Stimulated activated memory B cell treated with anti-CD40 and anti-IgM and Interleukin-4, amounts not matched to agents 10 μg/mL and 1 μg/mL and 100 μg/mL, for 72 hours (primary cell): ENCODE measurements at regions not wholly inside any gene's neighbourhood (a gene's known extent, or its start where the extent isn't known, plus 50 kb on each side); places are given as distances from the start of the nearest gene placed in this dataset.

Source experiments
- ATAC-seq: fragments of 150-1000 bp; cut with Tn5 transposase; 2 replicates; pipeline ENCODE4 v1.10.0; 2021
- H3K27ac Mint-ChIP-seq: one replicate; pipeline ENCODE4 v1.8.0; 2022; ENCODE audit warnings: mild to moderate bottlenecking, mixed read lengths
- H3K27me3 Mint-ChIP-seq: one replicate; pipeline ENCODE4 v1.8.0; 2022; ENCODE audit warnings: mixed read lengths
- H3K36me3 Mint-ChIP-seq: one replicate; pipeline ENCODE4 v1.8.0; 2022; ENCODE audit warnings: mixed read lengths
- H3K4me1 Mint-ChIP-seq: one replicate; pipeline ENCODE4 v1.8.0; 2022; ENCODE audit warnings: mixed read lengths
- H3K4me3 Mint-ChIP-seq: one replicate; pipeline ENCODE4 v1.8.0; 2022; ENCODE audit warnings: mild to moderate bottlenecking, moderate library complexity, mixed read lengths
- H3K9me3 Mint-ChIP-seq: one replicate; pipeline ENCODE4 v1.8.0; 2022; ENCODE audit warnings: mixed read lengths

DNA sequence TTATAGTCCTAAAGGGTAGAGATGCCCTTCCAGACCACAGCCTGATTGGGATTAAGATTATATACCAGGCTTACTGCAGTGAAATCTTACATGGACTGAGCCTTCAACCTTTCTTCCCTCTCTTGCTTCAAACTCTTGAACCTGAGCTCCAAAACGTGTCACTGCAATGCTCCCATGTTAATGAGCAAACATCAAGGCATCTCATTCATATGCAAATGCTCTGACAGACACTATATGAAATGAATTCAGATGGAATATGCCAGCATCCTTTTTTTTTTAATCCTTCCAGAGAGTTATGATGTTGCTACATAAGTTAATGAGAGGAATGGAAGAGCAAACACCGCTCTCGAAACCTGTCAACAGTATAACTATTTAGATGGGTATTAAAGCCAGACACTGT, 611.9 kb upstream of the CDH11 start:
- no peaks in the 10 kb centered on the region for H3K4me1 Mint-ChIP-seq
- H3K4me3 Mint-ChIP-seq, result no peak overlapping the region
- H3K27me3 Mint-ChIP-seq, result no peaks in the 10 kb centered on the region
- no peak for ATAC-seq
- H3K27ac Mint-ChIP-seq, result no peak overlapping the region
- no peaks in the 10 kb centered on the region for H3K9me3 Mint-ChIP-seq
- H3K36me3 Mint-ChIP-seq, result no peaks in the 10 kb centered on the region

DNA sequence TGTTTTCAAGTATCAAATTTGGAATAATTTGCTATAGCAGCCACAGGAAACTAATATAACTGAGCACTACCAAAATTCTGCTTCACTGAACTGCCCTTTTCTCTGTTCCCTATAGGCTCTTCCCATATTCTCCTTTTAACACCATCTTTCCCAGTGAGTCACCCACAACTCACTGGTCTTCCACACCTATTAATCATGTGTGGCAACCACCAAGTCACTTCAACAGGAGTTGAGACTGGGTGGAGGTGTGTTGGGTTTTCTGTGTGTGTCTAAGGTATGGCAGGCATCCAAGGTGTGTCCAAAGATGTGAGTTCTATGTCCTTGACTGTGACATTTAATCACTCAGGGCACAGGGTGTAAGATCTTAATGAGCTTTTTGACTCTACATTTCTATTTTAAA, 610.0 kb upstream of the CDH11 start:
- Mint-ChIP-seq H3K9me3 (no peaks in the 10 kb centered on the region), H3K36me3 (no peaks in the 10 kb centered on the region), H3K27me3 (no peaks in the 10 kb centered on the region), H3K4me3 (no peak overlapping the region), H3K27ac (no peak overlapping the region), H3K4me1 (no peaks in the 10 kb centered on the region)
- no peak for ATAC-seq

DNA sequence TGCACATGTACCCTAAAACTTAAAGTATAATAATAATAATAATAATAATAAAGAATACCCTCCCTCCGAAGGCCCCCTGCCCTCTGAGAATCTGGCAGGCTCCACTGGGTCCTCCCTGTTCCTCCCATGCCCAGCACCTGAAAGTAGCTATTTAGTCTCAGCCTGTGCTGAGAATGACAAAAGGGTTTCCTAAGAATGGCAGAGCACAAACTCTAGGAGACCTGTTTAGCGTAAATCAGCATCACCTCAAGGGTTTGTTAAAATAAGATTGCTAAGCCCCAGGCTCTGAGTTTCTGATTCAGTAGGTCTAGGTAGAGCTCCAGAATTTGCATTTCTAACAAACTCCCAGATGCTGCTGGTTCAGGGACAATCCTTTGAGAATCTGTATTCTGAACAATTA, 606.8 kb upstream of the CDH11 start:
- H3K27ac Mint-ChIP-seq, result no peak overlapping the region
- H3K4me3 Mint-ChIP-seq, result no peak overlapping the region
- H3K36me3 Mint-ChIP-seq, result no peaks in the 10 kb centered on the region
- ATAC-seq, result no peak
- no peaks in the 10 kb centered on the region for H3K27me3 Mint-ChIP-seq
- H3K4me1 Mint-ChIP-seq, result no peaks in the 10 kb centered on the region
- H3K9me3 Mint-ChIP-seq, result no peaks in the 10 kb centered on the region

DNA sequence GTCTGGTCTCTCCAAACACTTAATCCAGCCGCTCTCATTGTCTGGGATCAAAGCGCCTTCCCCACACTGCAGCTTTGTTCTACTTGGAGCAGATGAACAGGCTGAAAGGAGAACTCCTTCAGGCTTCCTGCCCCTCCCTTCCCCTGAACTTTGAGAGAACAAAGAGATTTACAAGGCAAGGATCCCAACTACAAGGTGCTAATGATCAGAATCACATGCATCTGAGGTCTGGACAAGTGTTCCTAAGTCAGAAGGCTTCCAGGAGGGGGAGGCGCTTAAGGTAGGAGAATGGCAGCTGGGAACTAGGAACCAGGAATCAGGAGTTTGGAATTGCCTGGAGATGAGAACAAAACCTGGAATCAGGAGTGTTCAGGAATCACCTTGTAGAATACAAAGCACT, 606.3 kb upstream of the CDH11 start:
- Mint-ChIP-seq H3K27ac (no peak overlapping the region), H3K9me3 (no peaks in the 10 kb centered on the region), H3K4me3 (no peak overlapping the region), H3K4me1 (no peaks in the 10 kb centered on the region), H3K27me3 (no peaks in the 10 kb centered on the region), H3K36me3 (no peaks in the 10 kb centered on the region)
- ATAC-seq, result no peak

DNA sequence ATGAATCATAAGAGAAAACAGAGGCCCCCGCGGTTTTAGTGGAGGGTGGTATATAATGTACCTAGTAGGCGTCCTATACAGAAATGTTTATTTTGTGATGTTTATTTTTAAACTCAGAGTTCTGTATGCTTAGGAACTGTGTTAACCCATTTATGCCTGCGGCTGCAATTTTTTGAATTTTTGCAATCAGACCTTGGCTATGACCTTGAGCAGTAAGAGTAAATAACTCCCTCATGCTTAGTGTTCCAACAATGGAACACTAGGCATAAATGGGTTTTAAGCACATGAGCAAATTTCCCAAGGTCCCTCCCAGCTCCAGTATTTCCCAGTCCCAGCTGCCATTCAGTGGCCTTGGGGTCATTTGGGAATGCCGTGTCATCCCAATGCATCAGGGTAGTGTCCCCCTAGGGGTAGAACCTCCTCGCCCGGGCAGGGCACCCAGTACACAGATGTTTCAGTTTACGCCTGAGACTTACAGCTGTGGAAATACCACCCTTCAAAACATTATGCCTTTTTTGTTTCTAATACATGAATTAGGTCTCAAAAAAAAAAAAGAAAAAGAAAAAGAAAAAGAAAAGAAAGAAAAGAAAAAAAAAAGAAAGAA, 605.8 kb upstream of the CDH11 start:
- H3K4me3 Mint-ChIP-seq, result no peak overlapping the region

DNA sequence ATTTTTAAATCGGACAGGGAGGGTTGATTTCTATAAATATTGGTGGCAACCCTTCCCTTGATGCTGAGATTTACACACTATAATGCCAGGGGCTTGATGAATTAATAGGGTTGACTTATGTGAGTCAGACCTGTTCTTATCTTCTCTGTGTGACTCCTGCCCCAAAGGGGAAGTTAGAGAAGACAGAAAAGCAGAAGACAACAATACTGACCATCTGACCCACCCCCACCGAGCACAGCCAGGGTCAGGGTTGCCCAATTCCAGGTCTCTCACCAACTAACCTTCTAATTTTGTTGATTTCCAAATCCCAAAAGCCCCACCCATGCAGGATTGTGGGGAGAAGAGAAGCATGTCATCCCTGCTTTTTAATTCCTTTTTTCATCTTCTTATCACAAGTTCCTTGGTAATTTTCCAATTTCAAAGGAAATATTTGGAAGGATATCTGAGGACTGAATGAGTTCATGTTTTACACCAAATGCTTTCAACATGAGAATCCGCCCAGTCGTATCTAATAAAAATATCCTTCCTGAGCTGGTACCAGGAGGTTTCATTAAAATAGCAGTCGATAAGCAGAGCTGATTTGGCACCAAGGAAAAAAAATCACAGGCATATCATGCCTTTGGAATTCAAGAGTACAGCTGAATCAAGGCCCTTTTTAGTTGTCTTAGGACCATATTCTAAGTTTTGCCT, 603.4 kb upstream of the CDH11 start:
- H3K36me3 Mint-ChIP-seq, result no peaks in the 10 kb centered on the region
- H3K9me3 Mint-ChIP-seq, result no peaks in the 10 kb centered on the region
- H3K27me3 Mint-ChIP-seq, result no peaks in the 10 kb centered on the region
- H3K4me1 Mint-ChIP-seq, result no peaks in the 10 kb centered on the region
- no peak overlapping the region for H3K27ac Mint-ChIP-seq
- H3K4me3 Mint-ChIP-seq, result no peak overlapping the region
- ATAC-seq, result no peak

More for the DNA sequence above, 605.8 kb upstream of the CDH11 start:
- Mint-ChIP-seq H3K27ac (no peak overlapping the region), H3K27me3 (no peaks in the 10 kb centered on the region), H3K36me3 (no peaks in the 10 kb centered on the region), H3K4me1 (no peaks in the 10 kb centered on the region), H3K9me3 (no peaks in the 10 kb centered on the region)
- ATAC-seq, result no peak

DNA sequence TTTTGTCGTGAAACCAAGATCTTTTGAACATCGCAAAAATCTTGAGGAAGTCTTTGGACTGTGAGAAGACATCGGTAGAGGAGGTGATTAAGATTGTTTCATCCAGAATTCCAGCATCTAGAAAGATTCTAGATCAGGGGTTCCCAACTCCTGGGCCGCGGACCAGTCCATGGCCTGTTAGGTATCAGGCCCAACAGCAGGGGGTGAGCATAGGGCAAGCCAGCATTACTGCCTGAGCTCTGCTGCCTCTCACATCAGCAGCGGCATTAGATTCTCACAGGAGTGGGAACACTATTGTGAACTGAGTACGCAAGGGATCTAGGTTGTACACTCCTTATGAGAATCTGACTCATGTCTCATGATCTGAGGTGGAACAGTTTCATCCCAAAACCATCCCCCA, 600.6 kb upstream of the CDH11 start:
- H3K4me1 Mint-ChIP-seq, result no peaks in the 10 kb centered on the region
- no peaks in the 10 kb centered on the region for H3K36me3 Mint-ChIP-seq
- ATAC-seq, result no peak
- H3K9me3 Mint-ChIP-seq, result peaks cover 2% of the 10 kb centered on the region
- no peak overlapping the region for H3K27ac Mint-ChIP-seq
- H3K27me3 Mint-ChIP-seq, result no peaks in the 10 kb centered on the region
- no peak overlapping the region for H3K4me3 Mint-ChIP-seq

DNA sequence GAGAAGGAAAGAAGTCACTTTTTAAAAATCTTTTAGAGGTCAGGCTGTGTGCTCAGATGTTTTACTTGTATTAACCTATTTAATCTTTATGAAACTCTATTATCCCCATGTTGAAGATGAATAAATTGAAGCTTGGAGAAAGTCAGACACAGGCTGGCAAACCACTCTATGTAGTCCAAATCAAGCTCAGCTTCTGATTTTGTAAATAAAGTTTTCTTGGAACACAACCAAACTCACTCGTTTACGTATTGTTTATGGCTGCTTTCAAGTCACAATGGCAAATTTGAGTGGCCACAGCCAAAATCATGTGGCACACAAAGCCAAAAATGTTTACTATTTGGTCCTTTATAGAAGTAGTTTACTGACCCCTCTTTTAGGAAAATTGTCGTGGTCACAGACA, 596.0 kb upstream of the CDH11 start:
- no peak for ATAC-seq
- Mint-ChIP-seq H3K36me3 (no peaks in the 10 kb centered on the region), H3K27me3 (no peaks in the 10 kb centered on the region), H3K4me1 (no peaks in the 10 kb centered on the region), H3K27ac (no peak overlapping the region), H3K4me3 (no peak overlapping the region), H3K9me3 (peaks cover 6% of the 10 kb centered on the region)

DNA sequence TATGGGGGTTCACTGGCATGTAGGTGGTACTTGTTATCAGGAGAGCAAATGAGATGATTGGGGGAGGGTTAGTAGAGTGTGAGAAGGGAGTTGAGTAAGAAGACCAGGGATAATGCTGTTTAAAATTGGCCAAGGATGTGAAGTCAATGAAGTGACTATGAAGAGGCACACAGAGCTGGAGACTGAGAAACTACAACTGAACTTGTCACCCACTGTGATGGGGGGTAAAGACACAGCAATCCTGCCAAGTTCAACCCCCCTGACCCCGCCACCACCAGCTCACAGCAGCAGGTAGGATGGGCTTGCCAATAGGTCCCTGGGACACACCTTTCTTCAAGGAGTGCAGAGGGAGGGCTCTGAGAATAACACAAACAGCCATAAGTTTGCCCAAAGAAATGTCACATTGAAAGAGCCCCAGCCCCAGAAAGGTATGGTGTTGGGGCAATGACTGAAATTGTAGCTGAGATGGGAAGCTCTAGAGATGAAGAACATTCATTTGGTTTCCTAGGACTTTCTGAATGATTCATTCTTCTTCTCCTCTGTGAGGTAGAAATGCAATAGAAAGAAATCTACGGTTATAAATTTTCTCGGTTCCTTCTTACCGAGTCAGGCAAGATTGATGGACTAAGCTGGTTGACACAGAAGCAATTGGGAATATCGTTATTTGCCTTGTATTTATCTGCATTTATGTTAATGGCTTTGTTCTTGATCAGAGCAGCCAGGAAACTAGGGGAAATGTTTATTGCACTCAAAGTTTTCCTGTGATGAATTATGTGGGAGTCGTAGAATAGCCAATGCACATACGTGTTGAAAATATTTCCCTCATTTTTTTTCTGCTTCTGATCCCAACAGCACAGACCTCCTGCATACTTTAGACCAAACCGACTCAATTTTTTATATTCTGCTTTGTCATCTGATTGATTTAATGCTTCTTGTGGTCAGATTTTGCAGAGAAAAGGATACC, 595.2 kb upstream of the CDH11 start:
- peaks cover 6% of the 10 kb centered on the region for H3K9me3 Mint-ChIP-seq
- H3K4me3 Mint-ChIP-seq, result no peak overlapping the region
- H3K36me3 Mint-ChIP-seq, result no peaks in the 10 kb centered on the region
- H3K27ac Mint-ChIP-seq, result no peak overlapping the region
- ATAC-seq, result no peak
- no peaks in the 10 kb centered on the region for H3K4me1 Mint-ChIP-seq
- no peaks in the 10 kb centered on the region for H3K27me3 Mint-ChIP-seq

DNA sequence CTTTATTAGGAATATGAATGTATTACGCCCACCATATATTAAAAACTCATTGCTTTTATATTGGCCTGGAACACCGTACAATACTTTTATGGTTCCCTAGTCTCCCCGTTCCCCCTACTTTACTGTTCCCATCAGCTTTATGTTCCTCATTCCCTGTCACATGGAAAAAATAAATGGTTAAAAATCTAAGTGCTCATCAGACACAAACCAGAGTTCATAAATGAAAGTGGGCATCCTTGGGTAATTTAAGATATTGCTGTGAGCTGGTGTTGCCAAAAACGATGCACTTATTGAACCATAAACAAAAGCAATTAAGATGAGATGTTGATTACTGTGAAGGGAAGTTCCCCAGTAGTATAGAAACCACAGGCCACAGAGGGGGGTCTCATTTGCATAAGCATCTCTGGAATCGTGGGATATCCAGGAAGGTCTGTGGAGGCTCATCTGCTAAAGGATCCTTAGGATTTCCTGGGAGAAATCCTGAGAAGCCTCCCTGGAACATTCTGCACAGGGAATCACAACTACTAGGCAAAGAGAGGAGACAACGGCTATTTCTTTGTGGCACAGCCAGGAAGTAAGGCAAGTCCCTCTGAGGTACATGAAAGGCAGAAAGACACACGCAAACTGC, 591.4 kb upstream of the CDH11 start:
- Mint-ChIP-seq H3K27me3 (no peaks in the 10 kb centered on the region), H3K9me3 (peaks cover 9% of the 10 kb centered on the region), H3K36me3 (no peaks in the 10 kb centered on the region), H3K27ac (no peak overlapping the region), H3K4me3 (no peak overlapping the region), H3K4me1 (no peaks in the 10 kb centered on the region)
- ATAC-seq, result no peak

DNA sequence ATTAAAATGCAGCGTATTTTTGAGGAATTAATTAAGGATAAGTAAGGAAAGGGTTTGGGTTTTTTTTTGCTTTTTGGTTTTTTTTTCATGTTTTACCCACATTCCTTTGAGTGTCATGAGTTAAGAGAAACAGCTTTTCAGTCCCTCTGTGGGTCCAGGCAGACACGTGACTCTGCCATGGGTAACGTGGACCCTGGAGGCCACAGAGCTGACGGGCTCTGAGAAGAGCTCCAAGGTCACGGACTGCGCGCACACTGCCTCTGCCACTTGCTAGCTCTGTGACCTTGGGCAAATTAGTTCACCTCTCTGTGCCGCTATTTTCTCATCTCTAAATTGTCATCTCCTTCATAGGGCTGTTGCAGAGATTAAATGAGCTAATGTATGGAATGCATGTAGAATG, 588.2 kb upstream of the CDH11 start:
- Mint-ChIP-seq H3K27ac (no peak overlapping the region), H3K4me1 (no peaks in the 10 kb centered on the region), H3K4me3 (no peak overlapping the region), H3K36me3 (no peaks in the 10 kb centered on the region), H3K27me3 (no peaks in the 10 kb centered on the region), H3K9me3 (peaks cover 12% of the 10 kb centered on the region)
- no peak for ATAC-seq

DNA sequence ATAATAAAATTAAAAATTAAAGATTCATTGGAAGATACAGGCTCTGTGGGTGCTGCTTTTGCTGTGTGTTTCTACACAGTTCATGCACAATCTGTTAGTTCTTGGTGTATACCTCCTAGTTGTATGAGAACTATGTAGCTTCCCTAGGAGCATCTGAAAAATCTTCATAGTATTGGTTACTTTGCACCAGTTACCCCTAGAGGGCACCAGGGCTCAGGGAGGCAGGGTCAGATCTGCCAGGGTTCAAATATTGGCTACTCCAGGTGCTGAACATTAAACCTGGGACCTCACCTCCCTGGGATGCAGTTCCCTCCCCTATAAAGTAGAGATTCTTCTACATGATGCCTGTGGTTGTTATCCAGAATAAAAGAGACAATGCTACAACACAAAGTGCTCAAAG, 583.0 kb upstream of the CDH11 start:
- H3K9me3 Mint-ChIP-seq, result peaks cover 11% of the 10 kb centered on the region
- no peaks in the 10 kb centered on the region for H3K4me1 Mint-ChIP-seq
- no peak overlapping the region for H3K4me3 Mint-ChIP-seq
- no peaks in the 10 kb centered on the region for H3K36me3 Mint-ChIP-seq
- no peak overlapping the region for H3K27ac Mint-ChIP-seq
- no peaks in the 10 kb centered on the region for H3K27me3 Mint-ChIP-seq
- ATAC-seq, result no peak

DNA sequence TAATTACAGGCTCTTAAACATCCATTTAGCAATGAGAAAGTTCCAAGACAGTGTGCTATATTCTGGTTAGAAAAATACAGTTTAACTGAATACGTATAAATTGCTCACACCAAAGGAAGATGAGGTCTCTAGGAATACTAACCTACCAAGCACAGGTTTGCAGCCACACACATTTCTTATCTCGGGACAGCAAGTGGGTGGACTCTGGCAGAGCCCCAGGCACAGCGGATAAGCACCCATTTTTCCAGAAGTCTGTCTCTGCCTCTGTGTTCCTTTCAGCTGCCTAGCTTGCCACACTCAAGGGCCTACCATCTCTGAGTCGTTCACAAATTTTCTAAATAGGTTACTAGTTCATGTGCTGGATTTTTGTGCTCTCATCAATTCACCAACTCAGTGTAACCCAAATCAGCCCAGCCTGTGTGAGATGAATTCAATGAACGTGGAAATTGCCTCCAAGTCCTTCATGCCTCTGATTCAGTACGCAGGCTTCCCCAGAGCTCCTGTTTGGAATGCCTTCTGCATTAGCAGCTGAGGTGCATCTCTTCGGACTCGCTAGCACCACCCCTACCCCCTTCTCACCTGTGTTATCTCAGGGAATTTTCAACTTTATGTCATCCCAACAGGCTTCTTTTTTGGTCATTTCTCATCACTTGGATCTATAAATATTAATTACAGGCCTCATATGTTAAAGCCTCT, 581.0 kb upstream of the CDH11 start:
- H3K27ac Mint-ChIP-seq, result no peak overlapping the region
- peaks cover 9% of the 10 kb centered on the region for H3K9me3 Mint-ChIP-seq
- no peaks in the 10 kb centered on the region for H3K36me3 Mint-ChIP-seq
- H3K27me3 Mint-ChIP-seq, result no peaks in the 10 kb centered on the region
- no peak overlapping the region for H3K4me3 Mint-ChIP-seq
- no peaks in the 10 kb centered on the region for H3K4me1 Mint-ChIP-seq
- no peak for ATAC-seq

DNA sequence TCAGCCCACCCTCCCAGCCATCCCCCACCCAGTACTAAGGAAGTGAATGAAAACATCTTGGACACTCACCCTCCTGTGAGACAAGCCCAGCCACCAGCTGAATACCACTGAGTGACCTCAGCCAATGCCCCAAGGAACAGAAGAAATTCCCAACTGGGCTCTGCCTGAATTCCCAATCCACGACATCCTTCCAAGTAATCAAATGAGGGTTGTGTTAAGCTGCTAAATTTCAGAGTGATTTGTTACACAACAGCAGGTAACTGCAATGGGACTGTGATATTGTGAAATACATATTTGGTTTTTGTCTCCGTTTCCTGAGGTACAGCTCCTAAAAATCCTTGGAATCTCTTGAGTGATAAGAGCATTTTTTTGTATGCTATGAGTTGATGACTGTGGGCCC, 578.7 kb upstream of the CDH11 start:
- peaks cover 6% of the 10 kb centered on the region for H3K9me3 Mint-ChIP-seq

DNA sequence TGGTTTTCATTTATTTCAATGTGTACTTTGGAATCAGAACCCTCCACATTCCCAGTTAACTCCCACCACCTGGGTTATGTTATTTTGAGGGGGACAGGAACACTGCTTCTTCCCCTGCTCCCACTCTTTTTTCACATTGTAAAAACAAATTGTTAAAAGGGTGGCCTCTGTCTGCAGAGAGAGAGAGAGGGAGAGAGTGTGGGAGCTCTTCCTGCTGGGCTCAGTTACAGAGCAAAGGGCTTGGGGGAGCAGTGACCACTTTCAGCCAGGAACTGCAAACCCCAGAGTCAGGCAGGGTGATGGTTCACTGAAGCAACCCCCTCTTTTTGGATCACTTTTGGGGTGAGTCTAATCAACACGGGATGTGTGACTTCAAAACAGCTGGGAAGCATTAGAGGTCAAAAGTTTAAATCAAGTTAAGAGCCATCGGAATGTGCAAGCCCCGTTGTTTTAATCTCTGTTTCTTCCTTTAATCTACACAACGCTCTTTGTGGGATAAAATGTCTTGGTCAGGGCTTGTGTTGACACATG, 577.0 kb upstream of the CDH11 start:
- Mint-ChIP-seq H3K36me3 (no peaks in the 10 kb centered on the region), H3K4me3 (no peak overlapping the region), H3K9me3 (peaks cover 6% of the 10 kb centered on the region), H3K4me1 (no peaks in the 10 kb centered on the region), H3K27ac (no peak overlapping the region), H3K27me3 (no peaks in the 10 kb centered on the region)
- ATAC-seq, result no peak

More for the DNA sequence above, 578.7 kb upstream of the CDH11 start:
- no peaks in the 10 kb centered on the region for H3K4me1 Mint-ChIP-seq
- no peak overlapping the region for H3K27ac Mint-ChIP-seq
- H3K36me3 Mint-ChIP-seq, result no peaks in the 10 kb centered on the region
- H3K27me3 Mint-ChIP-seq, result no peaks in the 10 kb centered on the region
- H3K4me3 Mint-ChIP-seq, result no peak overlapping the region
- ATAC-seq, result no peak
